Spleen (tissue), 7 donors: ENCODE measurements at regions not wholly inside any gene's neighbourhood (a gene's known extent, or its start where the extent isn't known, plus 50 kb on each side); places are given as distances from the start of the nearest gene placed in this dataset.

Experiments used
- CTCF ChIP-seq, 11 experiments: fragments of 200-600 bp in 7 of 11; fragments of 450-650 bp in 4 of 11; sonication (generic) in 4 of 11; IDR thresholded peaks in 8 of 11; conservative IDR thresholded peaks in 3 of 11; 1 replicate in 7 of 11; 2 replicates in 4 of 11; pipeline versions ENCODE4 v1.4.0 to v1.8.0; 2016 to 2021; ENCODE audit warnings: antibody characterized with exemption in 11 of 11, inconsistent platforms in 4 of 11, mild to moderate bottlenecking in 1 of 11
- POLR2A ChIP-seq, 3 donors: fragments of 450-650 bp; IDR thresholded peaks; one replicate each; pipeline ENCODE4 v1.5.1; 2017; ENCODE audit warnings: antibody characterized with exemption in 3 of 3, mild to moderate bottlenecking in 1 of 3
- donor health status: DM: no; HTN: no; CAD: no; lungs with moderate emphysema.
- donor health status: DM: no; HTN: no; CAD: no.
- donor health status: DM: no; HTN: no; CAD: no.

DNA sequence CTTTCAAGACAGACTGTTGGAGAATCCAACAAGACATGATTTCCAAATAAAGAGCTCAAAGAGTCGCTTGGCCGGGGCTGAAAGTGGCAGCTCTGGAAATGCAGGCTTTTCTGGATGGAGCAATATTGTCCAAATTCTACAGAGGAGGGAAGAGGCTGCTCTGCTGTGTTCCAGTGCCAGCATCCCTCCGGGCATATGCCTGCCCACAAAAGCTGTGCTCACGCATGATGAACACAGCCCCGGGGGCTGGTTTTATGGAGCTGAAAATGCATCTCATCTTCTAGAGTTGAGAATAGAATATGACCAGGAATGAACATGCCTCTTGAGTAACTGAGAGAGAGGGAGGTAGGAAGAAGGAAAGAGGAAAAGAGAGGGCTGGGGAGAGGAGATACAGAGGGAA lies 74.7 kb upstream of the TOX3 start:
- TF ChIP-seq CTCF (IDR thresholded peaks at IDR 0.05 in 8 of 11, conservative IDR thresholded peaks at IDR 0.05 in 3 of 11) (no peak), POLR2A (IDR thresholded peaks at IDR 0.05) (no peak)
